GM13976 (cell line): ENCODE measurements at regions not wholly inside any gene's neighbourhood (a gene's known extent, or its start where the extent isn't known, plus 50 kb on each side); places are given as distances from the start of the nearest gene placed in this dataset.

Experiments
- DNase-seq: peaks from one replicate; pipeline ENCODE4 v3.0.0; 2012; ENCODE audit warnings: low spot score
- in situ Hi-C: fragments of 300-500 bp; cut with MboI; formaldehyde crosslinking; loops from one replicate; pipeline ENCODE4 v1.12.0; 2022; ENCODE audit warnings: low sequenced_read_pairs, mixed read lengths, inconsistent platforms; ENCODE audit not compliant: unreplicated experiment
- TF ChIP-seq, protein P1 (sequence below): IDR thresholded peaks from 2 replicates; pipeline ENCODE4 v1.5.1; 2012; ENCODE audit warnings: borderline replicate concordance, mild to moderate bottlenecking; ENCODE audit not compliant: insufficient read depth; ENCODE audit errors: extremely low read depth, missing control alignments, control extremely low read depth

DNA sequence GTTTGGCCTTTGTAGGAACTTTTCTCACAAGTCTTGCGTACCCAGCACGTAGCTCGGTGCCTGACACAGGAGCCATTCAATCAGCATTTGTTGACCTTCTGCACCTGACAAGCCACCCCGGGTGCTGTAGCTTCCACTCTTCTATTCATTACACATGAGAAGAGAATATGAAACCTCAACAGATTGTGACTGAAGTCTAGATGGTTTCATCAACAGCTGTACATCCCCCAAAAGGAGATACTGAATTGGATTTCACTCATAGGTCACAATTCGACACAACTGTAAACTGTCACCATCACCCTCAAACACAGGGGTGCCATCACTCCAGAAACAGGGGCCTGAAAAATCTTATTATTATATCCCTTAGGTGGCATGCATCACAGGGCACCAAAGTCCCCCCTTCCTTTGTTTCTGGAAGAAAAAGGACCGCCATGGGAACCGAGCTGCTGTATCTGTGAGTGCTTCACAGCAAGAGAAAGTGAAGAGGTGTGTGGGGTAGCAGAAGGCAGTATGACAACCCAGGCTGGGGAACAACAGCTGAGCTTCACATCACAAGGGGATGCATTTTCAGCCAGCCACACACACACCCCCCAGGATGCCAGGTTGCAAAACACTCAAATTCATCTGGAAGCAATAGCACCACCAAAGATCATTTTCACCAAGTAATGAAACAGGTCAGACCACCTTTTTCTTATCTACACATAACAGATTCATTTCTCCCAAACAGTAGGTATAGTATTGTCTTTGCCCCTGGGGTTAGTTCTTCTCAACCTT is 225.7 kb downstream of the TOMM20 start:
- DNase-seq, result no peak
- in situ Hi-C loops, result no loop called here
- TF ChIP-seq, protein P1, sequence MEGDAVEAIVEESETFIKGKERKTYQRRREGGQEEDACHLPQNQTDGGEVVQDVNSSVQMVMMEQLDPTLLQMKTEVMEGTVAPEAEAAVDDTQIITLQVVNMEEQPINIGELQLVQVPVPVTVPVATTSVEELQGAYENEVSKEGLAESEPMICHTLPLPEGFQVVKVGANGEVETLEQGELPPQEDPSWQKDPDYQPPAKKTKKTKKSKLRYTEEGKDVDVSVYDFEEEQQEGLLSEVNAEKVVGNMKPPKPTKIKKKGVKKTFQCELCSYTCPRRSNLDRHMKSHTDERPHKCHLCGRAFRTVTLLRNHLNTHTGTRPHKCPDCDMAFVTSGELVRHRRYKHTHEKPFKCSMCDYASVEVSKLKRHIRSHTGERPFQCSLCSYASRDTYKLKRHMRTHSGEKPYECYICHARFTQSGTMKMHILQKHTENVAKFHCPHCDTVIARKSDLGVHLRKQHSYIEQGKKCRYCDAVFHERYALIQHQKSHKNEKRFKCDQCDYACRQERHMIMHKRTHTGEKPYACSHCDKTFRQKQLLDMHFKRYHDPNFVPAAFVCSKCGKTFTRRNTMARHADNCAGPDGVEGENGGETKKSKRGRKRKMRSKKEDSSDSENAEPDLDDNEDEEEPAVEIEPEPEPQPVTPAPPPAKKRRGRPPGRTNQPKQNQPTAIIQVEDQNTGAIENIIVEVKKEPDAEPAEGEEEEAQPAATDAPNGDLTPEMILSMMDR, result no peak

DNA sequence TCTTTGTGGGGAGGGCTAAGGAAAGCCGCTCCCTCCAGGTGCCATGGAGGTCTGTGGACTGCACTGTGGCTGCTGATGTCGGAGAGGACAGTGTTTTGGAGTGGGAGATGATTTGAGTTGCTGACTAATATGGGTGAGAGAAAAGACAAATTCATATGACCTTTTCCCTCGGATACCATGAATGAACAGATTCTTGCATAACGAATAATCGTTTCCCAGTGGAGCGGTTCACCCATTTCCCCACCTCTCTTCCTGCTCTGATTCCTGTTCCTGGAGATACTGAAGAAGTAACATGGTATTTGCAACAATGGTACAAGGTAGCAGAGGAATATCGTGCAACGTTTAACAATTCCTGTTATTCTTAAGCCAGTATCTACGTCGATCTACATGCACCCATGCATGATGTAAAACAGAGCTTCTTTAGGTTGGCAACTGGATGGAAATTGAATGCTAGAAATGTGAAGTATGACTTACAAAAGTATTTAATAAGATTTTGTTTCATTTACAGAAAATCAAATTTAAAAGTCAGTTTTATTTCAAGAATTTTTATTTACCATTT is 227.1 kb downstream of the TOMM20 start:
- no peak for DNase-seq
- in situ Hi-C loops, result no loop called here
- TF ChIP-seq, protein P1, result no peak

DNA sequence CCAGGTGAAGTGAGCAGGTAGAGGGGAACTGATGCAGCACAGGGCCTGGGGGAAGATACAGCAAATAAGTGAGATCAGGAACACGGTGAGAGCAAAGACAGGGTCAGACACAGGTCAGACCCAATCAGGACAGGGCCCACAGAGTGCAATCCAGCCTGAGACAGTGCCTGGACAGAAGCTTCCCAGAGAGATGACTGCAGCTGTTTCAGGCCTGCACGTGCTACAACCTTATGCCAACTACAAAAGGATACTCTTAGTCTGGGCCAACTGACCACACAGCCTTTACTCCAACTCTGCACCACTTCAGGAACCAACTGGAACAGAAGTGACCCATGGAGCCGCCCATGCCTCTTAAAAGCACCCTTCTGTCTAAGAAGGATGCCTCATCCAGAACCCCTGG is 228.0 kb downstream of the TOMM20 start:
- TF ChIP-seq, protein P1, result no peak
- in situ Hi-C loops, result no loop called here
- DNase-seq, result no peak

DNA sequence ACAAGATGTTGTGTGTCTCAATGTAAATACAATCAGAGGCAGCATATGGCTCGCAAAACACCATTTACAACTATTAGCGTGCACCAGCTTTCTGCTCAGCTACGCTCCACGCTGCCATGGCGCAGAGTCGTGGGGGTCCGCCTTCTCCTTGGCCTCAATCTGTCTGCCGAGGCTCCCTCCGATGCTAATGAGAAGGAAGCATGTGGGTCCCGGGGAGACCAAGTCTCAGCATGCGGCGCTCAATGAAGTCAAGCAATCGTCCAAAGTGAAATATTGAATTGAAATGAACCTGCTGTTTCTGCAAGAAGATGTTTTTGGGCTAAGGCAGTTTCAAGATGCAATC is 228.9 kb downstream of the TOMM20 start:
- in situ Hi-C loops, result no loop called here
- no peak for DNase-seq
- TF ChIP-seq, protein P1, result no peak

DNA sequence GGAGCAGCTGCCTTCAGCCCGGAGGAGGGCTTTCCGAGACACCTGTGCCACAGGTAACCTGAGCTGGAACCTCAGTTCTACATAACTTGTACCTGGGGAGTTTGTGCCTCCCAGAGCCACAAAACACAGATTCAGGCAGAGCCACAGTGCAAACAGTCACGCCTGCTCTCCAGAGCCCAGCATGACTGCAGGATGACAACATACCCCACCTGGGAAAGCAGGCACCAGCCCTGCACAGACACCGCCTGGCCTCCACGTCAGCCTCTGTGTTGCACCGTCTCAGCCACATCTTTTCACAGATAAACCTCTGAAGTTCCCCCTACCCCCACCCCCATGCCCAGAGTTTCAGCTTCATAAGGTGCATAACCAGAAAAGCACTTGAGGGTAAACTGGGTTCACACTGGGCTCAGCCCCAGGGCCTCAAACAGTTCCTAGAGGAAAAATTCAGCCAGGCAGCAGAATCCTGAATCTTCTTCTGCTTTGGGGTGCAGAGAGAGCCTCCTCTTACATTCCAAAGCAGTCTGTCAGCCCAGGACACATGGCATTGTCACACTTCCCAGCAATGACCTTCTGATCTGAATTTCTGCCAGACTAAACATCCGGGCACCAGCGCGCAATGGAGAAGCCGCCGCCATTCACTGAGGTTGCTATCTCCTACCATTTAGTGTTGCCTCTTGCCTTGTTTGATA is 229.5 kb downstream of the TOMM20 start:
- DNase-seq, result no peak
- TF ChIP-seq, protein P1, result no peak
- in situ Hi-C loops, result no loop called here

DNA sequence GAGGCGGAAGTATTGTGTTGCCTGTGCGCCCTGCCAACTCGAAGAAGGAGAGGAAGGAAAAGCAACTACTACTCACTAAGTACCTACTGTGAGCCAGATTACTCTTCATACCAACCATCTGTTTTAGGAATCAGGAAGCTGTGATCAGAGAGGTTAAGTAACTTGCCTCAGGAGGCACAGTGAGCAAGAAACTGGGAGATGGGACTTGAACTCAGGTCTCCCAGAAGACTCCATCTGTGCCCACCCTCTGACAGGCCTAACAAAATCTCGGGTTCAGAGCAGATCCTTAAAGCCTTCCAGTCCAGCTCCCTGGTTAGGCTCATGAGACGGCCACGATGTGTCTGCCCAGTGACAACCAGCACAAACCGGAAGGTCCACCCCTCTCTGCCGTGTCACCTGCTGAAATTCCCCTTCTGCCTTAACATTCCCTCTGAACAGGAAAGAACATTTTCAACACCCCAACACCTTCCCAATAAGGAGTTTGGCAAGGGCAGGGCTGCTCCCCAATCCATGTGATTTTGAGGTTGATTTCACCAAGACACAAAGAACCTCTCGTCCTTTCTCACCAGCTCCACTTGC is 230.1 kb downstream of the TOMM20 start:
- TF ChIP-seq, protein P1, result no peak
- in situ Hi-C loops, result no loop called here
- no peak for DNase-seq
